NCI-H2227 (cell line): ENCODE measurements at regions not wholly inside any gene's neighbourhood (a gene's known extent, or its start where the extent isn't known, plus 50 kb on each side); places are given as distances from the start of the nearest gene placed in this dataset.

Experiments
- DNase-seq: peaks from one replicate; lab custom pipeline; 2025; ENCODE audit not compliant: unreplicated experiment; lab: John Stamatoyannopoulos, UW

GRCh38 chr7:85462671-85463070 lies 275.8 kb upstream of the SEMA3D start:
- DNase-seq: no peak

- no peak for DNase-seq
Measured at GRCh38 chr7:85457911-85458310, 271.1 kb upstream of the SEMA3D start.

- DNase-seq: no peak
Measured at GRCh38 chr7:85456254-85456653, 269.4 kb upstream of the SEMA3D start.

GRCh38 chr7:85454904-85455303 lies 268.0 kb upstream of the SEMA3D start:
- DNase-seq: no peak

- DNase-seq: no peak
Measured at GRCh38 chr7:85452674-85453073, 265.8 kb upstream of the SEMA3D start.

GRCh38 chr7:85449478-85449877 lies 262.6 kb upstream of the SEMA3D start:
- no peak for DNase-seq

- DNase-seq: no peak
Measured at GRCh38 chr7:85447004-85447403, 260.1 kb upstream of the SEMA3D start.

GRCh38 chr7:85426487-85426960 lies 239.7 kb upstream of the SEMA3D start:
- DNase-seq: no peak

- DNase-seq: no peak
Measured at GRCh38 chr7:85424298-85424697, 237.4 kb upstream of the SEMA3D start.

GRCh38 chr7:85423209-85423895 lies 236.5 kb upstream of the SEMA3D start:
- no peak for DNase-seq

- DNase-seq: no peak
Measured at GRCh38 chr7:85415743-85416142, 228.9 kb upstream of the SEMA3D start.

- no peak for DNase-seq
Measured at GRCh38 chr7:85413718-85414117, 226.9 kb upstream of the SEMA3D start.

GRCh38 chr7:85412912-85413311 lies 226.1 kb upstream of the SEMA3D start:
- no peak for DNase-seq

GRCh38 chr7:85407391-85407790 lies 220.5 kb upstream of the SEMA3D start:
- DNase-seq: no peak

GRCh38 chr7:85405016-85405902 lies 218.4 kb upstream of the SEMA3D start:
- DNase-seq: no peak

GRCh38 chr7:85396676-85397075 lies 209.8 kb upstream of the SEMA3D start:
- DNase-seq: no peak

GRCh38 chr7:85392789-85393188 lies 205.9 kb upstream of the SEMA3D start:
- no peak for DNase-seq

GRCh38 chr7:85392326-85392725 lies 205.5 kb upstream of the SEMA3D start:
- no peak for DNase-seq

GRCh38 chr7:85386460-85386859 lies 199.6 kb upstream of the SEMA3D start:
- no peak for DNase-seq

GRCh38 chr7:85384392-85384791 lies 197.5 kb upstream of the SEMA3D start:
- DNase-seq: no peak

- DNase-seq: no peak
Measured at GRCh38 chr7:85381212-85381611, 194.4 kb upstream of the SEMA3D start.

GRCh38 chr7:85376589-85376988 lies 189.7 kb upstream of the SEMA3D start:
- DNase-seq: no peak
